Nephron (organoid): ENCODE measurements at regions not wholly inside any gene's neighbourhood (a gene's known extent, or its start where the extent isn't known, plus 50 kb on each side); places are given as distances from the start of the nearest gene placed in this dataset.
"Not testable (repeated sequence)": the region's sequence is repeated elsewhere in the genome, so short reads cannot be mapped to it uniquely, and the experiment has no call there.

Experiments used
- H3K27ac Mint-ChIP-seq, 3 experiments: 2 replicates each; pipeline ENCODE4 v1.8.0; 2020; ENCODE audit warnings: mixed read lengths in 3 of 3, mild to moderate bottlenecking in 2 of 3, moderate library complexity in 1 of 3
- H3K27me3 Mint-ChIP-seq: 2 replicates; pipeline ENCODE4 v1.8.0; 2021; ENCODE audit warnings: low read depth, mild to moderate bottlenecking, moderate library complexity, mixed read lengths
- H3K36me3 Mint-ChIP-seq: 2 replicates; pipeline ENCODE4 v1.8.0; 2020; ENCODE audit warnings: low read depth, mixed read lengths
- H3K4me1 Mint-ChIP-seq: 2 replicates; pipeline ENCODE4 v1.8.0; 2020; ENCODE audit warnings: mixed read lengths
- H3K4me3 Mint-ChIP-seq, 3 experiments: 2 replicates each; pipeline ENCODE4 v1.8.0; 2020; ENCODE audit warnings: mild to moderate bottlenecking in 3 of 3, mixed read lengths in 3 of 3, moderate library complexity in 2 of 3
- H3K9me3 Mint-ChIP-seq: 2 replicates; pipeline ENCODE4 v1.8.0; 2020; ENCODE audit warnings: mixed read lengths
- CTCF ChIP-seq, 3 experiments: fragments of 200-600 bp; sonication (generic); IDR thresholded peaks; one replicate each; pipeline ENCODE4 v1.5.0; 2021; ENCODE audit warnings: antibody characterized with exemption in 3 of 3; ENCODE audit not compliant: unreplicated experiment in 3 of 3

GRCh38 chr12:23236811-23237210 is 611.8 kb downstream of the ETNK1 start:
- H3K36me3 Mint-ChIP-seq = no peaks in the 10 kb centered on the region
- H3K4me1 Mint-ChIP-seq = peaks cover 17% of the 10 kb centered on the region
- H3K4me3 Mint-ChIP-seq = no peak overlapping the region

GRCh38 chr12:23238190-23238589 is 613.2 kb downstream of the ETNK1 start:
- H3K9me3 Mint-ChIP-seq = peaks cover 4% of the 10 kb centered on the region
- no peak overlapping the region for H3K27ac Mint-ChIP-seq
- no peak for TF ChIP-seq CTCF (IDR thresholded peaks at IDR 0.05; ENCODE audit: unreplicated experiment in 3 of 3)
- peaks cover 17% of the 10 kb centered on the region for H3K4me1 Mint-ChIP-seq
- no peak overlapping the region for H3K4me3 Mint-ChIP-seq
- no peaks in the 10 kb centered on the region for H3K27me3 Mint-ChIP-seq
- no peaks in the 10 kb centered on the region for H3K36me3 Mint-ChIP-seq

More at GRCh38 chr12:23236811-23237210, 611.8 kb downstream of the ETNK1 start:
- no peak overlapping the region for H3K27ac Mint-ChIP-seq
- peaks cover 3% of the 10 kb centered on the region for H3K9me3 Mint-ChIP-seq
- H3K27me3 Mint-ChIP-seq = no peaks in the 10 kb centered on the region
- no peak for TF ChIP-seq CTCF (IDR thresholded peaks at IDR 0.05; ENCODE audit: unreplicated experiment in 3 of 3)

GRCh38 chr12:23238957-23239356 is 614.0 kb downstream of the ETNK1 start:
- TF ChIP-seq CTCF (IDR thresholded peaks at IDR 0.05; ENCODE audit: unreplicated experiment in 3 of 3) = no peak
- Mint-ChIP-seq H3K27me3 (no peaks in the 10 kb centered on the region), H3K27ac (no peak overlapping the region)

GRCh38 chr12:23245186-23245585 is 620.2 kb downstream of the ETNK1 start:
- H3K4me1 Mint-ChIP-seq = no peaks in the 10 kb centered on the region
- TF ChIP-seq CTCF (IDR thresholded peaks at IDR 0.05; ENCODE audit: unreplicated experiment in 3 of 3) = no peak
- H3K36me3 Mint-ChIP-seq = no peaks in the 10 kb centered on the region
- no peaks in the 10 kb centered on the region for H3K27me3 Mint-ChIP-seq
- H3K4me3 Mint-ChIP-seq = no peak overlapping the region
- peaks cover 2% of the 10 kb centered on the region for H3K9me3 Mint-ChIP-seq
- no peak overlapping the region for H3K27ac Mint-ChIP-seq

More at GRCh38 chr12:23238957-23239356, 614.0 kb downstream of the ETNK1 start:
- no peak overlapping the region for H3K4me3 Mint-ChIP-seq
- H3K4me1 Mint-ChIP-seq = peaks cover 17% of the 10 kb centered on the region
- no peaks in the 10 kb centered on the region for H3K36me3 Mint-ChIP-seq
- H3K9me3 Mint-ChIP-seq = peaks cover 2% of the 10 kb centered on the region

- Mint-ChIP-seq H3K4me3 (no peak overlapping the region), H3K36me3 (peaks cover 4% of the 10 kb centered on the region), H3K9me3 (peaks cover 3% of the 10 kb centered on the region)
These were observed 628.2 kb downstream of the ETNK1 start for GRCh38 chr12:23253191-23253590.

GRCh38 chr12:23253910-23254309 is 628.9 kb downstream of the ETNK1 start:
- not testable (repeated sequence) for H3K4me1 Mint-ChIP-seq, H3K36me3 Mint-ChIP-seq, H3K27ac Mint-ChIP-seq, H3K27me3 Mint-ChIP-seq, H3K4me3 Mint-ChIP-seq, H3K9me3 Mint-ChIP-seq

More at GRCh38 chr12:23253191-23253590, 628.2 kb downstream of the ETNK1 start:
- Mint-ChIP-seq H3K27me3 (no peaks in the 10 kb centered on the region), H3K4me1 (no peaks in the 10 kb centered on the region), H3K27ac (no peak overlapping the region)
- TF ChIP-seq CTCF (IDR thresholded peaks at IDR 0.05; ENCODE audit: unreplicated experiment in 3 of 3) = no peak
